Transverse colon (tissue), 4 donors: ENCODE measurements at regions not wholly inside any gene's neighbourhood (a gene's known extent, or its start where the extent isn't known, plus 50 kb on each side); places are given as distances from the start of the nearest gene placed in this dataset.

ENCODE experiments used
- DNase-seq: peaks from one replicate; pipeline ENCODE4 v3.0.0-alpha.2; 2019
- H3K27ac ChIP-seq, 4 donors: fragments of 200-600 bp; sonication (generic); 2 replicates each; pipeline ENCODE4 v1.5.1; 2016 to 2018; ENCODE audit warnings: inconsistent platforms in 4 of 4
- H3K27me3 ChIP-seq: fragments of 200-600 bp; sonication (generic); 2 replicates; pipeline ENCODE4 v1.5.1; 2017; ENCODE audit warnings: inconsistent platforms
- H3K36me3 ChIP-seq, 4 donors: fragments of 200-600 bp; sonication (generic); 2 replicates each; pipeline ENCODE4 v1.5.1; 2017 to 2019; ENCODE audit warnings: inconsistent platforms in 4 of 4
- H3K4me1 ChIP-seq, 4 donors: fragments of 200-600 bp; sonication (generic); 2 replicates each; pipeline ENCODE4 v1.5.1; 2017 to 2020; ENCODE audit warnings: inconsistent platforms in 4 of 4
- H3K4me3 ChIP-seq, 4 donors: fragments of 200-600 bp; sonication (generic); 1 replicate in 1 of 4; 2 replicates in 3 of 4; pipeline versions ENCODE4 v1.5.1 to v1.6.1; 2017 to 2019; ENCODE audit warnings: inconsistent platforms in 4 of 4
- H3K9me3 ChIP-seq, 2 donors: fragments of 200-600 bp; sonication (generic); 2 replicates each; pipeline ENCODE4 v1.5.1; 2017 to 2019; ENCODE audit warnings: inconsistent platforms in 2 of 2
- EP300 ChIP-seq: sonication (generic); formaldehyde crosslinking; IDR thresholded peaks from one replicate; pipeline ENCODE4 v1.6.1; 2017; ENCODE audit warnings: antibody characterized with exemption, low read depth
- POLR2A ChIP-seq: fragments of 450-650 bp; IDR thresholded peaks from one replicate; pipeline ENCODE4 v1.6.1; 2016; ENCODE audit warnings: antibody characterized with exemption, mild to moderate bottlenecking, moderate library complexity
- POLR2AphosphoS5 ChIP-seq, 3 donors: sonication (generic); formaldehyde crosslinking; IDR thresholded peaks; one replicate each; pipeline ENCODE4 v1.6.1; 2016; ENCODE audit warnings: antibody characterized with exemption in 3 of 3
- whole genome bisulfite sequencing, 2 donors: methylation state at CpG; one replicate each; pipeline ENCODE4 v1.1.5; 2018; ENCODE audit warnings: low coverage in 1 of 2; 5-methylcytosine and 5-hydroxymethylcytosine counted together
- in situ Hi-C, 4 donors: fragments of 200-750 bp; cut with MboI; loops; one replicate each; pipeline versions ENCODE4 v1.15.0 to v1.15.1; 2017; ENCODE audit warnings: low sequenced_read_pairs in 3 of 4, low pct_ligation_motif_present in 1 of 4, low pct_unique_long_range_greater_than_20kb in 1 of 4
- intact Hi-C: fragments of 100-400 bp; cut with DNase I; formaldehyde crosslinking; loops from one replicate; pipeline ENCODE4 v1.15.1; 2023; ENCODE audit warnings: low total_unique reads
- TF ChIP-seq, protein P1 (sequence below), 5 experiments: fragments of 200-600 bp in 3 of 5; fragments of 450-650 bp in 2 of 5; sonication (generic) in 3 of 5; IDR thresholded peaks; 1 replicate in 2 of 5; 2 replicates in 3 of 5; pipeline ENCODE4 v1.5.1; 2016 to 2017; ENCODE audit warnings: antibody characterized with exemption in 5 of 5, inconsistent platforms in 3 of 5, mild to moderate bottlenecking in 2 of 5, moderate library complexity in 1 of 5

DNA sequence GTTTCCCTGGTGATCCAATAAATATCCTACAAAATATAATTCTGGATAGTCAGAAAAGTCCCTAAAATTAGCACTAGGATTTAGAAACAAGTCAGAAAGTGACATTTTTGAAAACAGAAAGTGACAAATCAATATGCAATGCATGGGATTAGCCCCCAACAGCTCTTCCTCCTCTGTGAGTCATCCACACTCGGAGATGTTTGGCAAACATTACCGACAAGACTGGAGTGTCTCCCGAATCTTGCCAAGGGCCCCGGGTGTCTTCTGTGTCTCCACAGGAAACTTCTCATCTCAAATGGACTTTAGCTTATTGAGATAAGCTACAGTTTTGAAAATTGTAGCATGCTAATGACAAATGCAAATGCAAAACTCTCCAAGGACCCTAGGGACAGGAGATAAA, 398.9 kb upstream of the CCDC196 start:
- intact Hi-C loops = no loop called here
- no peak for DNase-seq
- no peaks in the 10 kb centered on the region for H3K4me1 ChIP-seq
- no peak for TF ChIP-seq EP300
- in situ Hi-C loops = no loop called here
- no peaks in the 10 kb centered on the region for H3K36me3 ChIP-seq
- no peak overlapping the region for H3K27ac ChIP-seq
- H3K27me3 ChIP-seq = no peaks in the 10 kb centered on the region
- no peak overlapping the region for H3K4me3 ChIP-seq
- WGBS, 2 donors = 57 to 70% methylated on average over 4 of the region's 4 CpGs
- no peaks in the 10 kb centered on the region for H3K9me3 ChIP-seq

DNA sequence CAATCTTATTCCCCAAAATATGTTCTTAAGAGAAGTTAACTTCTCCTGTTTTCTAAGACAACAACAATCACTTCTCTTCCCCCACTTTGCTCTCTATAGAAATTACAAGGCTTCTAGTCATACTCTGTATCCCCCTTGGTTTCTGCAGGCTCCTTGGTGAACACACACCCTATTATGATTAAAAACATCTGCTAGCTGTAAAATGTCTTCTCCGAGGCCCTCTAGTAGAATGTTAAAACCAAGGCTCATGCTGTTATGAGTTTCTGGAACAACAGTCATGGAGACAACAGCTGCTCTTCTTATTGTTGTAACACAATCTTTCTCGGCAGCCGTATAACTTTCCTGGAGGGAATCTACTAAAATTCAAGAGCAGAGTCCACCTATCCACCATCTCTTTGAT, 397.5 kb upstream of the CCDC196 start:
- 60% methylated on average over 3 of the region's 3 CpGs; no CpG with 5 or more reads in 1 of the 2 donors for WGBS, 2 donors
- TF ChIP-seq EP300 = no peak
- no peak for TF ChIP-seq POLR2AphosphoS5 (IDR thresholded peaks at IDR 0.05)
- TF ChIP-seq POLR2A = no peak
- TF ChIP-seq, protein P1, sequence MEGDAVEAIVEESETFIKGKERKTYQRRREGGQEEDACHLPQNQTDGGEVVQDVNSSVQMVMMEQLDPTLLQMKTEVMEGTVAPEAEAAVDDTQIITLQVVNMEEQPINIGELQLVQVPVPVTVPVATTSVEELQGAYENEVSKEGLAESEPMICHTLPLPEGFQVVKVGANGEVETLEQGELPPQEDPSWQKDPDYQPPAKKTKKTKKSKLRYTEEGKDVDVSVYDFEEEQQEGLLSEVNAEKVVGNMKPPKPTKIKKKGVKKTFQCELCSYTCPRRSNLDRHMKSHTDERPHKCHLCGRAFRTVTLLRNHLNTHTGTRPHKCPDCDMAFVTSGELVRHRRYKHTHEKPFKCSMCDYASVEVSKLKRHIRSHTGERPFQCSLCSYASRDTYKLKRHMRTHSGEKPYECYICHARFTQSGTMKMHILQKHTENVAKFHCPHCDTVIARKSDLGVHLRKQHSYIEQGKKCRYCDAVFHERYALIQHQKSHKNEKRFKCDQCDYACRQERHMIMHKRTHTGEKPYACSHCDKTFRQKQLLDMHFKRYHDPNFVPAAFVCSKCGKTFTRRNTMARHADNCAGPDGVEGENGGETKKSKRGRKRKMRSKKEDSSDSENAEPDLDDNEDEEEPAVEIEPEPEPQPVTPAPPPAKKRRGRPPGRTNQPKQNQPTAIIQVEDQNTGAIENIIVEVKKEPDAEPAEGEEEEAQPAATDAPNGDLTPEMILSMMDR (IDR thresholded peaks at IDR 0.05) = no peak
- Histone ChIP-seq H3K27ac (no peak overlapping the region), H3K4me3 (no peak overlapping the region), H3K4me1 (no peaks in the 10 kb centered on the region), H3K9me3 (no peaks in the 10 kb centered on the region), H3K27me3 (no peaks in the 10 kb centered on the region), H3K36me3 (no peaks in the 10 kb centered on the region)
- intact Hi-C loops (no loop called here), in situ Hi-C loops (no loop called here)
- DNase-seq = no peak

DNA sequence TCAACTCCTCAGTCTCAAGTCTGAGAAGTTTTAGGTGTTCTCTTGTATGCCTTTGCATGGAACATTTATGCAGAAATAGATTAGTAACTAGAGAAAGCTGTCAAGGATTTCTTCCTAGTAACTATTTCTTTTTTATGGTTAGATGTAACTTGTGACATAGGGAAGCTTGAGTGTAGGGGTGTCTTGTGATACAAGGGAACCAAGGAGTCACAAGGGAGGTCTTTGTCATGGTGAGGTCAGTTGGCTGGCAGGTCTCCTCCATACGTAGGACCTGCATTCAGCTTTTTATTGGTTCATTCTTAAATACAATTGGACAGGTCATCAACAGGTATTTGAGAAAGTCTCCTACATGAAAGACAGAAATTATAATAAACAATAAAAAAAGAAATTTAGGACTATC, 394.0 kb upstream of the CCDC196 start:
- no peaks in the 10 kb centered on the region for H3K9me3 ChIP-seq
- WGBS, 2 donors = 80 to 88% methylated on average over 1 of the region's 1 CpG
- in situ Hi-C loops = no loop called here
- H3K36me3 ChIP-seq = no peaks in the 10 kb centered on the region
- no peaks in the 10 kb centered on the region for H3K4me1 ChIP-seq
- no peak overlapping the region for H3K27ac ChIP-seq
- no peak overlapping the region for H3K4me3 ChIP-seq
- intact Hi-C loops = no loop called here
- DNase-seq = no peak
- H3K27me3 ChIP-seq = no peaks in the 10 kb centered on the region
- TF ChIP-seq EP300 (no peak), POLR2A (no peak), POLR2AphosphoS5 (IDR thresholded peaks at IDR 0.05) (no peak)
- TF ChIP-seq, protein P1 (IDR thresholded peaks at IDR 0.05) = no peak

DNA sequence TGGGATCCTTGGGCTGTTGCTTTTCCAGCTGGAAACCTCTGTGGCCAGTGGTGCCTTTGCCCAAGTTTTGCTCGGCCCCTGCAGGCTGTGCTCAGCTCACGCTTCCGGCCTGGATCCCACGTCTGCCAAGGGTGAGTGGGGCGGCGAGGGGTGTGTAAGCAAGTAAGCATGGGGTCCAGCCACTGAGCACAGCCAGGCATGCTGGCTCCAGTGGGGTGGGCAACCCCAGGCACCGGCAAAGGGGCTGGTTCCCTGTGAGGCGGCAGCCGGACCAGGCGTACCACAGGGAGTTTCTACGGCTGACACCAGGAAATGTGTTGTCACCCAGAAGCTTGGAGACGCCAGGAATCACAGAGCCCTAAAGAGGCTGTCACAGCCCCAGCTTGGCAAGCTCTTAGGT, 393.4 kb upstream of the CCDC196 start:
- in situ Hi-C loops (no loop called here), intact Hi-C loops (no loop called here)
- TF ChIP-seq POLR2A (no peak), POLR2AphosphoS5 (IDR thresholded peaks at IDR 0.05) (no peak)
- TF ChIP-seq, protein P1 (IDR thresholded peaks at IDR 0.05) = no peak
- Histone ChIP-seq H3K36me3 (no peaks in the 10 kb centered on the region), H3K9me3 (no peaks in the 10 kb centered on the region), H3K4me3 (no peak overlapping the region), H3K27me3 (no peaks in the 10 kb centered on the region), H3K4me1 (no peaks in the 10 kb centered on the region), H3K27ac (no peak overlapping the region)
- WGBS, 2 donors = 84% methylated on average over 12 of the region's 12 CpGs; no CpG with 5 or more reads in 1 of the 2 donors
- DNase-seq = no peak

DNA sequence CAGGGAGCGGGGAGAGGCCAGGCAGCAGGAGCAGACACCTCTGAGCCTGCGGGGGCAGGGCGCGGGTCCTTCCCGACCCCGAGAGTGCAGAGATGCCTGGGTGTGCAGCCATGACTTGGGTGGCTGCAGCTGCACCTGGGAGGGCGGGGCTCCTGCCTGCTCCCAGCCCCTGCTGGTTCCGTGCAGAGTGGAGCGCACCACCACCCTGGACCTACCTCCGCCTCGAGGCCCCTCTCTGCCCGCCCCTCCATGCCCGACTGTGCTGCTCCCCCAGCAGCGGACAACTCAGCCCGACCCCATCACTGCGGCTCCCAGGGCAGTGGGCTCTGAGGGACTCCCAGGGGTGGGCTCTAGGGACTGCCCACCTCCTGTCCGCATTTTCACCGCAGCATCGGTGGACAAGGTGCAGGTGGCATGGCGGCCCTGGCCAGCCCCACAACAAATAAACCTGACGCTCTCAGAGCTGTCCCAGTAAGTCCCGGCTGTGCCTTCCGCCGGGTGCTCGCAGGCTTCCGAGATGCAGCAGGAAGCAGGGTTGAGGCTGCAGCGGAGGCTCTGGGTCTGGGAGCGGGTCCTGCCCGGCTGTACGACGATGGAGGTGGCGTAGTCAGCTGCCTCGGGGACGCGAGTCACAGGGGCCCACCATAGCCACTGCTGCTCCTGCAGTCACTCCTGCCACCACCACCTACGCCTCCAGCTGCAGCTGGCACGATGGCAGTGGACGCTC, 392.0 kb upstream of the CCDC196 start:
- intact Hi-C loops = no loop called here
- Histone ChIP-seq H3K27ac (no peak overlapping the region), H3K9me3 (no peaks in the 10 kb centered on the region), H3K4me1 (no peaks in the 10 kb centered on the region), H3K27me3 (no peaks in the 10 kb centered on the region), H3K36me3 (no peaks in the 10 kb centered on the region), H3K4me3 (no peak overlapping the region)
- in situ Hi-C loops = no loop called here
- TF ChIP-seq EP300 = no peak
- 94% methylated on average over 38 of the region's 38 CpGs; no CpG with 5 or more reads in 1 of the 2 donors for whole genome bisulfite sequencing, 2 donors
- no peak for DNase-seq
